C4-2B (cell line): ENCODE measurements at regions not wholly inside any gene's neighbourhood (a gene's known extent, or its start where the extent isn't known, plus 50 kb on each side); places are given as distances from the start of the nearest gene placed in this dataset.

ENCODE experiments used
- ZFX ChIP-seq: fragments of 450-650 bp; IDR thresholded peaks from 2 replicates; pipeline ENCODE4 v1.6.1; 2017
- TF ChIP-seq, protein P1 (sequence below): fragments of 450-650 bp; conservative IDR thresholded peaks from 2 replicates; pipeline ENCODE4 v1.5.1; 2017; ENCODE audit warnings: mild to moderate bottlenecking

DNA sequence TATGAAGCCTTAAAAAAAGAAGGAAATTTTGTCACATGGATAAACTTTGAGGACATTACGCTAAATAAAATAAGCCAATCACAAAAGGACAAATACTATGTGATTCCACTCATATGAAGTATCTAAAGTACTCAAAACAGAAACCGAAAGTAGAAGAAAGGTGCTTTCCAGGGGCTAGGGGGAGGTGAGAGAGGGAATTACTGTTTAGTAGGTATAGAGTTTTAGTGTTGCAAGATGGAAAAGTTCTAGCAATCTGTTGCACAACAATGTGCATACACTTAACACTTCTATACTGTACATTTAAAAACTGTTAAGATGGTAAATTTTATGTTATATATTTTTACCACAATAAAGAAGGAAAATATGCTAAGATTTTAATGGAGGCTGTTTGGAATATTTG, 83.0 kb downstream of the POLR1D start:
- TF ChIP-seq, protein P1, sequence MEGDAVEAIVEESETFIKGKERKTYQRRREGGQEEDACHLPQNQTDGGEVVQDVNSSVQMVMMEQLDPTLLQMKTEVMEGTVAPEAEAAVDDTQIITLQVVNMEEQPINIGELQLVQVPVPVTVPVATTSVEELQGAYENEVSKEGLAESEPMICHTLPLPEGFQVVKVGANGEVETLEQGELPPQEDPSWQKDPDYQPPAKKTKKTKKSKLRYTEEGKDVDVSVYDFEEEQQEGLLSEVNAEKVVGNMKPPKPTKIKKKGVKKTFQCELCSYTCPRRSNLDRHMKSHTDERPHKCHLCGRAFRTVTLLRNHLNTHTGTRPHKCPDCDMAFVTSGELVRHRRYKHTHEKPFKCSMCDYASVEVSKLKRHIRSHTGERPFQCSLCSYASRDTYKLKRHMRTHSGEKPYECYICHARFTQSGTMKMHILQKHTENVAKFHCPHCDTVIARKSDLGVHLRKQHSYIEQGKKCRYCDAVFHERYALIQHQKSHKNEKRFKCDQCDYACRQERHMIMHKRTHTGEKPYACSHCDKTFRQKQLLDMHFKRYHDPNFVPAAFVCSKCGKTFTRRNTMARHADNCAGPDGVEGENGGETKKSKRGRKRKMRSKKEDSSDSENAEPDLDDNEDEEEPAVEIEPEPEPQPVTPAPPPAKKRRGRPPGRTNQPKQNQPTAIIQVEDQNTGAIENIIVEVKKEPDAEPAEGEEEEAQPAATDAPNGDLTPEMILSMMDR, result no peak
- TF ChIP-seq ZFX, result no peak
